Glomerular visceral epithelial cell (primary cell): ENCODE measurements at regions not wholly inside any gene's neighbourhood (a gene's known extent, or its start where the extent isn't known, plus 50 kb on each side); places are given as distances from the start of the nearest gene placed in this dataset.
"Not testable (repeated sequence)": the region's sequence is repeated elsewhere in the genome, so short reads cannot be mapped to it uniquely, and the experiment has no call there.

ENCODE experiments used
- DNase-seq: peaks from one replicate; pipeline ENCODE4 v3.0.0-alpha.2; 2016; ENCODE audit errors: extremely low spot score

GRCh38 chr4:173765751-173766150, 235.7 kb upstream of the HAND2 start:
- DNase-seq = no peak

GRCh38 chr4:173763389-173763788, 233.4 kb upstream of the HAND2 start:
- no peak for DNase-seq

GRCh38 chr4:173761938-173762337, 231.9 kb upstream of the HAND2 start:
- no peak for DNase-seq

- no peak for DNase-seq
Measured at GRCh38 chr4:173761236-173761635, 231.2 kb upstream of the HAND2 start.

GRCh38 chr4:173758132-173758531, 228.1 kb upstream of the HAND2 start:
- DNase-seq = no peak

GRCh38 chr4:173753408-173753807, 223.4 kb upstream of the HAND2 start:
- DNase-seq = no peak

- peak; percentile 12 for DNase-seq
Measured at GRCh38 chr4:173752610-173753230, 222.7 kb upstream of the HAND2 start.

- DNase-seq = no peak
Measured at GRCh38 chr4:173748353-173748752, 218.3 kb upstream of the HAND2 start.

- no peak for DNase-seq
Measured at GRCh38 chr4:173747537-173748257, 217.7 kb upstream of the HAND2 start.

GRCh38 chr4:173746424-173746823, 216.4 kb upstream of the HAND2 start:
- no peak for DNase-seq

GRCh38 chr4:173745765-173746164, 215.7 kb upstream of the HAND2 start:
- no peak for DNase-seq

- DNase-seq = no peak
Measured at GRCh38 chr4:173736840-173737239, 206.8 kb upstream of the HAND2 start.

GRCh38 chr4:173735585-173735984, 205.6 kb upstream of the HAND2 start:
- DNase-seq = no peak

- no peak for DNase-seq
Measured at GRCh38 chr4:173735049-173735448, 205.0 kb upstream of the HAND2 start.

- no peak for DNase-seq
Measured at GRCh38 chr4:173731257-173731656, 201.2 kb upstream of the HAND2 start.

- no peak for DNase-seq
Measured at GRCh38 chr4:173722075-173722474, 192.0 kb upstream of the HAND2 start.

- not testable (repeated sequence) for DNase-seq
Measured at GRCh38 chr4:173718504-173718903, 188.5 kb upstream of the HAND2 start.

GRCh38 chr4:173717581-173717980, 187.6 kb upstream of the HAND2 start:
- no peak for DNase-seq

- no peak for DNase-seq
Measured at GRCh38 chr4:173714456-173714855, 184.4 kb upstream of the HAND2 start.

- no peak for DNase-seq
Measured at GRCh38 chr4:173713026-173713425, 183.0 kb upstream of the HAND2 start.

- DNase-seq = no peak
Measured at GRCh38 chr4:173707658-173708419, 177.8 kb upstream of the HAND2 start.

GRCh38 chr4:173704201-173704600, 174.2 kb upstream of the HAND2 start:
- no peak for DNase-seq

- no peak for DNase-seq
Measured at GRCh38 chr4:173703021-173703420, 173.0 kb upstream of the HAND2 start.
